ACC112 (cell line): ENCODE measurements at regions not wholly inside any gene's neighbourhood (a gene's known extent, or its start where the extent isn't known, plus 50 kb on each side); places are given as distances from the start of the nearest gene placed in this dataset.

Experiments
- H2AFZ ChIP-seq: fragments of 200-600 bp; sonication (generic); one replicate; pipeline ENCODE4 v1.6.0; 2017; ENCODE audit warnings: antibody characterized with exemption, low read length; ENCODE audit not compliant: unreplicated experiment
- H3K27ac ChIP-seq: fragments of 200-600 bp; sonication (generic); 2 replicates; pipeline ENCODE4 v1.5.1; 2014; ENCODE audit warnings: low read depth, mild to moderate bottlenecking, antibody characterized with exemption, low read length, moderate library complexity
- H3K27me3 ChIP-seq: fragments of 200-600 bp; sonication (generic); 2 replicates; pipeline ENCODE4 v1.6.1; 2014; ENCODE audit warnings: mild to moderate bottlenecking, antibody characterized with exemption, low read length, moderate library complexity, mixed read lengths; ENCODE audit not compliant: insufficient read depth
- H3K36me3 ChIP-seq: fragments of 200-600 bp; sonication (generic); 2 replicates; pipeline ENCODE4 v1.6.1; 2016; ENCODE audit warnings: mild to moderate bottlenecking, antibody characterized with exemption, low read length, moderate library complexity, mixed read lengths; ENCODE audit not compliant: insufficient read depth
- H3K4me1 ChIP-seq: fragments of 200-600 bp; sonication (generic); one replicate; pipeline ENCODE4 v1.6.1; 2016; ENCODE audit warnings: low read length, mixed read lengths; ENCODE audit not compliant: insufficient read depth, unreplicated experiment, control insufficient read depth
- H3K4me3 ChIP-seq: fragments of 200-600 bp; sonication (generic); 2 replicates; pipeline ENCODE4 v1.5.1; 2014; ENCODE audit warnings: mild to moderate bottlenecking, low read depth, low read length
- H3K79me2 ChIP-seq: fragments of 200-600 bp; sonication (generic); one replicate; pipeline ENCODE4 v1.6.0; 2016; ENCODE audit warnings: low read length; ENCODE audit not compliant: control insufficient read depth, unreplicated experiment, insufficient read depth

- Histone ChIP-seq H3K4me1 (peaks cover 23% of the 10 kb centered on the region), H3K36me3 (no peaks in the 10 kb centered on the region), H3K27me3 (peaks cover 30% of the 10 kb centered on the region), H2AFZ (no peak overlapping the region), H3K4me3 (no peak overlapping the region), H3K27ac (no peak overlapping the region), H3K79me2 (no peaks in the 10 kb centered on the region)
These were observed 65.9 kb upstream of the CPLX2 start for GRCh38 chr5:175805256-175806011.

- H3K36me3 ChIP-seq, result no peaks in the 10 kb centered on the region
- no peak overlapping the region for H3K4me3 ChIP-seq
- H2AFZ ChIP-seq, result no peak overlapping the region
- no peaks in the 10 kb centered on the region for H3K79me2 ChIP-seq
- peaks cover 17% of the 10 kb centered on the region for H3K4me1 ChIP-seq
- no peak overlapping the region for H3K27ac ChIP-seq
- H3K27me3 ChIP-seq, result peaks cover 30% of the 10 kb centered on the region
These were observed 62.7 kb upstream of the CPLX2 start for GRCh38 chr5:175808711-175809110.

- Histone ChIP-seq H3K27ac (peak overlapping the region; percentile 28; the same call in 1 of the 2 replicates), H3K27me3 (peaks cover 24% of the 10 kb centered on the region), H3K79me2 (no peaks in the 10 kb centered on the region), H3K4me1 (peaks cover 25% of the 10 kb centered on the region), H2AFZ (no peak overlapping the region), H3K36me3 (no peaks in the 10 kb centered on the region), H3K4me3 (no peak overlapping the region; the same call in 1 of the 2 replicates)
These were observed 61.8 kb upstream of the CPLX2 start for GRCh38 chr5:175809531-175810121.

- H3K79me2 ChIP-seq, result no peaks in the 10 kb centered on the region
- no peak overlapping the region for H2AFZ ChIP-seq
- H3K27me3 ChIP-seq, result peaks cover 16% of the 10 kb centered on the region
- no peak overlapping the region; the same call in 1 of the 2 replicates for H3K4me3 ChIP-seq
- peak overlapping the region; percentile 9; the same call in 1 of the 2 replicates for H3K27ac ChIP-seq
- peaks cover 32% of the 10 kb centered on the region for H3K4me1 ChIP-seq
- no peaks in the 10 kb centered on the region for H3K36me3 ChIP-seq
These were observed 60.9 kb upstream of the CPLX2 start for GRCh38 chr5:175810457-175810856.

GRCh38 chr5:175811589-175811988, 59.8 kb upstream of the CPLX2 start:
- no peak overlapping the region for H2AFZ ChIP-seq
- H3K79me2 ChIP-seq, result no peaks in the 10 kb centered on the region
- peaks cover 7% of the 10 kb centered on the region; the same call in 1 of the 2 replicates for H3K27me3 ChIP-seq
- no peak overlapping the region for H3K27ac ChIP-seq
- peaks cover 32% of the 10 kb centered on the region for H3K4me1 ChIP-seq
- no peaks in the 10 kb centered on the region for H3K36me3 ChIP-seq
- H3K4me3 ChIP-seq, result no peak overlapping the region

GRCh38 chr5:175813943-175814630, 57.3 kb upstream of the CPLX2 start:
- no peak overlapping the region for H2AFZ ChIP-seq
- H3K27ac ChIP-seq, result no peak overlapping the region
- peaks cover 13% of the 10 kb centered on the region for H3K27me3 ChIP-seq
- H3K79me2 ChIP-seq, result no peaks in the 10 kb centered on the region
- peaks cover 28% of the 10 kb centered on the region for H3K4me1 ChIP-seq
- no peaks in the 10 kb centered on the region for H3K36me3 ChIP-seq
- H3K4me3 ChIP-seq, result 0 out of 2 replicates have a peak overlapping the region, but pooled peaks have one; percentile 27

- H3K27ac ChIP-seq, result no peak overlapping the region
- H3K27me3 ChIP-seq, result peaks cover 13% of the 10 kb centered on the region
- H2AFZ ChIP-seq, result peak overlapping the region; percentile 72
- no peaks in the 10 kb centered on the region for H3K36me3 ChIP-seq
- H3K79me2 ChIP-seq, result no peaks in the 10 kb centered on the region
- H3K4me1 ChIP-seq, result peaks cover 22% of the 10 kb centered on the region
- H3K4me3 ChIP-seq, result peak overlapping the region; percentile 27; the same call in 1 of the 2 replicates
These were observed 56.7 kb upstream of the CPLX2 start for GRCh38 chr5:175814691-175815090.

- H3K27me3 ChIP-seq, result peaks cover 18% of the 10 kb centered on the region
- peaks cover 18% of the 10 kb centered on the region for H3K4me1 ChIP-seq
- no peaks in the 10 kb centered on the region for H3K36me3 ChIP-seq
- H2AFZ ChIP-seq, result peak overlapping the region; percentile 72
- H3K27ac ChIP-seq, result no peak overlapping the region
- H3K79me2 ChIP-seq, result no peaks in the 10 kb centered on the region
- H3K4me3 ChIP-seq, result peak overlapping the region; percentile 27; the same call in 1 of the 2 replicates
These were observed 56.1 kb upstream of the CPLX2 start for GRCh38 chr5:175815126-175815913.

- H3K4me1 ChIP-seq, result peaks cover 15% of the 10 kb centered on the region
- no peak overlapping the region for H3K4me3 ChIP-seq
- no peaks in the 10 kb centered on the region for H3K36me3 ChIP-seq
- H2AFZ ChIP-seq, result no peak overlapping the region
- no peaks in the 10 kb centered on the region for H3K79me2 ChIP-seq
- no peak overlapping the region for H3K27ac ChIP-seq
- peaks cover 18% of the 10 kb centered on the region for H3K27me3 ChIP-seq
These were observed 55.0 kb upstream of the CPLX2 start for GRCh38 chr5:175816348-175816747.

GRCh38 chr5:175819090-175819425, 52.3 kb upstream of the CPLX2 start:
- H3K79me2 ChIP-seq, result no peaks in the 10 kb centered on the region
- peaks cover 17% of the 10 kb centered on the region for H3K4me1 ChIP-seq
- H3K4me3 ChIP-seq, result no peak overlapping the region
- no peaks in the 10 kb centered on the region for H3K36me3 ChIP-seq
- H3K27me3 ChIP-seq, result peaks cover 36% of the 10 kb centered on the region
- no peak overlapping the region for H2AFZ ChIP-seq
- no peak overlapping the region for H3K27ac ChIP-seq
